HepG2 (cell line): ENCODE measurements at regions not wholly inside any gene's neighbourhood (a gene's known extent, or its start where the extent isn't known, plus 50 kb on each side); places are given as distances from the start of the nearest gene placed in this dataset.

ENCODE experiments used
- ARNT ChIP-seq: fragments of 450-650 bp; IDR thresholded peaks from 2 replicates; pipeline ENCODE4 v1.6.1; 2017
- CREB1 ChIP-seq, 2 experiments: fragments of 450-650 bp in 1 of 2; IDR thresholded peaks; 2 replicates each; pipeline ENCODE4 v1.6.1; 2016 to 2017; ENCODE audit warnings: control low read depth in 1 of 2, mild to moderate bottlenecking in 1 of 2, missing compliant biosample characterization in 1 of 2, missing genetic modification characterization in 1 of 2
- GABPB1 ChIP-seq: IDR thresholded peaks from 2 replicates; pipeline ENCODE4 v1.6.1; 2016; ENCODE audit warnings: mild to moderate bottlenecking, missing genetic modification reagents, moderate library complexity, missing compliant biosample characterization
- LCORL ChIP-seq, 2 experiments: fragments of 450-650 bp in 1 of 2; sonication (generic) in 1 of 2; formaldehyde crosslinking in 1 of 2; IDR thresholded peaks; 2 replicates each; pipeline versions ENCODE4 v1.5.0 to v1.6.1; 2017 to 2020; ENCODE audit warnings: antibody characterized with exemption in 1 of 2, missing genetic modification reagents in 1 of 2
- MYC ChIP-seq: sonication (generic); formaldehyde crosslinking; IDR thresholded peaks from 2 replicates; pipeline ENCODE4 v1.9.0; 2021; ENCODE audit warnings: missing genetic modification reagents, borderline replicate concordance
- ZFP36 ChIP-seq: fragments of 150-350 bp; IDR thresholded peaks from 2 replicates; pipeline ENCODE4 v1.6.1; 2018; ENCODE audit warnings: borderline replicate concordance, low read length, low read depth; ENCODE audit not compliant: partially characterized antibody
- ZNF446 ChIP-seq: sonication (generic); formaldehyde crosslinking; IDR thresholded peaks from 2 replicates; pipeline ENCODE4 v1.5.0; 2020; ENCODE audit warnings: mild to moderate bottlenecking, missing genetic modification reagents
- ZSCAN31 ChIP-seq: sonication (generic); formaldehyde crosslinking; IDR thresholded peaks from 2 replicates; pipeline ENCODE4 v1.5.0; 2020; ENCODE audit warnings: low read depth, mild to moderate bottlenecking, missing genetic modification reagents
- TF ChIP-seq, protein P1 (sequence below), 2 experiments: sonication (generic) in 1 of 2; formaldehyde crosslinking in 1 of 2; IDR thresholded peaks; 2 replicates each; pipeline versions ENCODE4 v1.5.1 to v1.6.1; 2011 to 2020; ENCODE audit warnings: borderline replicate concordance in 1 of 2, low read depth in 1 of 2, low read length in 1 of 2, mild to moderate bottlenecking in 1 of 2, missing genetic modification reagents in 1 of 2, moderate library complexity in 1 of 2
- TF ChIP-seq, protein P2 (sequence below): sonication (generic); formaldehyde crosslinking; IDR thresholded peaks from 2 replicates; pipeline ENCODE4 v1.5.1; 2020; ENCODE audit warnings: mild to moderate bottlenecking, missing genetic modification reagents, moderate library complexity
- TF ChIP-seq, protein P3 (sequence below): sonication (generic); formaldehyde crosslinking; IDR thresholded peaks from 2 replicates; pipeline ENCODE4 v1.4.0; 2020; ENCODE audit warnings: missing genetic modification reagents, borderline replicate concordance
- TF ChIP-seq, protein P4 (sequence below): sonication (generic); formaldehyde crosslinking; IDR thresholded peaks from 2 replicates; pipeline ENCODE4 v1.5.0; 2020; ENCODE audit warnings: mild to moderate bottlenecking, missing genetic modification reagents, moderate library complexity

DNA sequence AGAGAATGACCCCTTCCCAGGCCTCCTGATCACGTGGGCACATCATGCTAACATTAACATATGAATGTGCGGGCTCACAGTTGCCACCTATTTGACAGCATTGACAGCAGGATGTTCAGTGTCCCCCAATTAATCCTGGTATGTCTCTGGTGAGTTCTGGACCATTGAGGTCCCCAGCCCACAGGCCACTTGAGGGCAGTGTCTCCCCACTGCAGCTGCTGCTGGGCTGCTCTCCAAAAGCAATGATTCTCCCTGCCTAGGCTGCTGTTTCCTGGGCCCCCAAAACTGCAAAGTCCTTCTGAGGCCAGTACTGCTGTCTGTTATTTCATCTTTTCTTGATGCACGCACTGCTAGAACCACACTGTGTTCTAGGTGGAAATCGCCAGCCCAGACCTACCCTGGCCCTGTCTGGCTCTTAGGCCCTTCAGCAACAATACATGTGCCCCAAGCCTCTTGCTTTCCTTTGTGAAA is 52.7 kb upstream of the MAPK4 start:
- TF ChIP-seq, protein P1, sequence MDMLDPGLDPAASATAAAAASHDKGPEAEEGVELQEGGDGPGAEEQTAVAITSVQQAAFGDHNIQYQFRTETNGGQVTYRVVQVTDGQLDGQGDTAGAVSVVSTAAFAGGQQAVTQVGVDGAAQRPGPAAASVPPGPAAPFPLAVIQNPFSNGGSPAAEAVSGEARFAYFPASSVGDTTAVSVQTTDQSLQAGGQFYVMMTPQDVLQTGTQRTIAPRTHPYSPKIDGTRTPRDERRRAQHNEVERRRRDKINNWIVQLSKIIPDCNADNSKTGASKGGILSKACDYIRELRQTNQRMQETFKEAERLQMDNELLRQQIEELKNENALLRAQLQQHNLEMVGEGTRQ (IDR thresholded peaks at IDR 0.05; ENCODE audit: low read depth, low read length): no peak
- TF ChIP-seq, protein P1 (CRISPR knock-in tag; IDR thresholded peaks at IDR 0.05; ENCODE audit: borderline replicate concordance): no peak
- TF ChIP-seq, protein P2, sequence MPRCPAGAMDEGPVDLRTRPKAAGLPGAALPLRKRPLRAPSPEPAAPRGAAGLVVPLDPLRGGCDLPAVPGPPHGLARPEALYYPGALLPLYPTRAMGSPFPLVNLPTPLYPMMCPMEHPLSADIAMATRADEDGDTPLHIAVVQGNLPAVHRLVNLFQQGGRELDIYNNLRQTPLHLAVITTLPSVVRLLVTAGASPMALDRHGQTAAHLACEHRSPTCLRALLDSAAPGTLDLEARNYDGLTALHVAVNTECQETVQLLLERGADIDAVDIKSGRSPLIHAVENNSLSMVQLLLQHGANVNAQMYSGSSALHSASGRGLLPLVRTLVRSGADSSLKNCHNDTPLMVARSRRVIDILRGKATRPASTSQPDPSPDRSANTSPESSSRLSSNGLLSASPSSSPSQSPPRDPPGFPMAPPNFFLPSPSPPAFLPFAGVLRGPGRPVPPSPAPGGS (CRISPR knock-in tag): no peak
- TF ChIP-seq ZSCAN31: no peak
- no peak for TF ChIP-seq MYC (CRISPR knock-in tag)
- TF ChIP-seq, protein P3, sequence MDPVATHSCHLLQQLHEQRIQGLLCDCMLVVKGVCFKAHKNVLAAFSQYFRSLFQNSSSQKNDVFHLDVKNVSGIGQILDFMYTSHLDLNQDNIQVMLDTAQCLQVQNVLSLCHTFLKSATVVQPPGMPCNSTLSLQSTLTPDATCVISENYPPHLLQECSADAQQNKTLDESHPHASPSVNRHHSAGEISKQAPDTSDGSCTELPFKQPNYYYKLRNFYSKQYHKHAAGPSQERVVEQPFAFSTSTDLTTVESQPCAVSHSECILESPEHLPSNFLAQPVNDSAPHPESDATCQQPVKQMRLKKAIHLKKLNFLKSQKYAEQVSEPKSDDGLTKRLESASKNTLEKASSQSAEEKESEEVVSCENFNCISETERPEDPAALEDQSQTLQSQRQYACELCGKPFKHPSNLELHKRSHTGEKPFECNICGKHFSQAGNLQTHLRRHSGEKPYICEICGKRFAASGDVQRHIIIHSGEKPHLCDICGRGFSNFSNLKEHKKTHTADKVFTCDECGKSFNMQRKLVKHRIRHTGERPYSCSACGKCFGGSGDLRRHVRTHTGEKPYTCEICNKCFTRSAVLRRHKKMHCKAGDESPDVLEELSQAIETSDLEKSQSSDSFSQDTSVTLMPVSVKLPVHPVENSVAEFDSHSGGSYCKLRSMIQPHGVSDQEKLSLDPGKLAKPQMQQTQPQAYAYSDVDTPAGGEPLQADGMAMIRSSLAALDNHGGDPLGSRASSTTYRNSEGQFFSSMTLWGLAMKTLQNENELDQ (CRISPR knock-in tag): no peak
- no peak for TF ChIP-seq ZFP36
- no peak for TF ChIP-seq ZNF446
- TF ChIP-seq LCORL (IDR thresholded peaks at IDR 0.05): no peak
- TF ChIP-seq LCORL (CRISPR knock-in tag; IDR thresholded peaks at IDR 0.05): no peak
- TF ChIP-seq ARNT: no peak
- TF ChIP-seq, protein P4, sequence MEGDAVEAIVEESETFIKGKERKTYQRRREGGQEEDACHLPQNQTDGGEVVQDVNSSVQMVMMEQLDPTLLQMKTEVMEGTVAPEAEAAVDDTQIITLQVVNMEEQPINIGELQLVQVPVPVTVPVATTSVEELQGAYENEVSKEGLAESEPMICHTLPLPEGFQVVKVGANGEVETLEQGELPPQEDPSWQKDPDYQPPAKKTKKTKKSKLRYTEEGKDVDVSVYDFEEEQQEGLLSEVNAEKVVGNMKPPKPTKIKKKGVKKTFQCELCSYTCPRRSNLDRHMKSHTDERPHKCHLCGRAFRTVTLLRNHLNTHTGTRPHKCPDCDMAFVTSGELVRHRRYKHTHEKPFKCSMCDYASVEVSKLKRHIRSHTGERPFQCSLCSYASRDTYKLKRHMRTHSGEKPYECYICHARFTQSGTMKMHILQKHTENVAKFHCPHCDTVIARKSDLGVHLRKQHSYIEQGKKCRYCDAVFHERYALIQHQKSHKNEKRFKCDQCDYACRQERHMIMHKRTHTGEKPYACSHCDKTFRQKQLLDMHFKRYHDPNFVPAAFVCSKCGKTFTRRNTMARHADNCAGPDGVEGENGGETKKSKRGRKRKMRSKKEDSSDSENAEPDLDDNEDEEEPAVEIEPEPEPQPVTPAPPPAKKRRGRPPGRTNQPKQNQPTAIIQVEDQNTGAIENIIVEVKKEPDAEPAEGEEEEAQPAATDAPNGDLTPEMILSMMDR: peak; percentile 88
- no peak for TF ChIP-seq GABPB1 (CRISPR knock-in tag)
- TF ChIP-seq CREB1 (IDR thresholded peaks at IDR 0.05): no peak
- TF ChIP-seq CREB1 (CRISPR knock-in tag; IDR thresholded peaks at IDR 0.05): no peak
